ENCODE measurements at regions not wholly inside any gene's neighbourhood (a gene's known extent, or its start where the extent isn't known, plus 50 kb on each side); places are given as distances from the start of the nearest gene placed in this dataset.
A peak's percentile ranks its signal among the peaks of the same experiment; 100 is the strongest.

DNA sequence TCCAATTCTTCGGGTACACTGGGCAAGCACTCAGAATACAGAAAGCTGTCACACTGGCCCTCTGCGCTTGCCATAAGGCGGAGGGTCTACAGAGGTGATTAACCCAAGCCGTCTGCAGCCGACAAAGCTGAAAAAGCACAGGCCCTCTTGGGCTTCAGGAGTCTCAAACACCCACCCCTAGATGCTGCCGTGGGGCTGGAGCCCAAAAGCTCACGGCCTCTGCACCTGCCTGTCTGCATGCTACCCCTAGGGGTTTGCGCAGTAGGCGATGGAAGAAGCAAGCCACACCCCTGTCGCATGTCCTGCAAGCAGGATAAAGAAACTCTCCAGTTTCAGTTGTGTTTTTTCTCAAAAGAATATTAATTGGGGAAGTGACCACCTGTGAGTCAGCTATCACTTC is 118.8 kb upstream of the PLEKHA5 start:
- ChIA-PET POLR2A (no interaction called here), RAD21 (ENCODE audit: unreplicated experiment) (no interaction called here), CTCF (no interaction called here), SMC1A (ENCODE audit: uncharacterized antibody, unreplicated experiment) (no interaction called here)
- H3K9ac ChIP-seq (ENCODE audit: control insufficient read depth, insufficient read depth, low read length): no peak overlapping the region
- H3K27ac ChIP-seq (ENCODE audit: control insufficient read depth, insufficient read depth): no peak overlapping the region
- no peak overlapping the region for H3K4me2 ChIP-seq (ENCODE audit: control insufficient read depth, insufficient read depth)
- H3K9me3 ChIP-seq (replicated peaks; ENCODE audit: control insufficient read depth, insufficient read depth, low read length): no peaks in the 10 kb centered on the region
- no peak overlapping the region for H3K4me3 ChIP-seq
- ATAC-seq (peak; percentile 83), FAIRE-seq (no peak), DNase-seq (ENCODE audit: low read depth, low spot score) (no peak)
- no peak overlapping the region for H2AFZ ChIP-seq (ENCODE audit: control insufficient read depth, low read depth, low read length)
- H3K4me1 ChIP-seq (ENCODE audit: control insufficient read depth, insufficient read depth, low read length): no peaks in the 10 kb centered on the region
- no peaks in the 10 kb centered on the region for H3K27me3 ChIP-seq (replicated peaks in 1 of 2; ENCODE audit: control insufficient read depth in 2 of 2, insufficient read depth in 2 of 2, low read length in 1 of 2)
- WGBS (ENCODE audit: insufficient coverage, insufficient replicate concordance, low lambda C conversion rate, missing lambda C conversion rate): 62% methylated on average over 10 of the region's 10 CpGs
- TF ChIP-seq PKNOX1 (IDR thresholded peaks at IDR 0.05): no peak
- no peak for TF ChIP-seq SRF (IDR thresholded peaks at IDR 0.05; ENCODE audit: low read depth in 2 of 2, low read length in 2 of 2)
- no peak for TF ChIP-seq BACH1 (IDR thresholded peaks at IDR 0.05; ENCODE audit: borderline replicate concordance)
- no peak for TF ChIP-seq ZSCAN29 (IDR thresholded peaks at IDR 0.05)
- TF ChIP-seq ZBED1 (IDR thresholded peaks at IDR 0.05; ENCODE audit: borderline replicate concordance): no peak
- no peak for TF ChIP-seq RCOR1 (conservative IDR thresholded peaks at IDR 0.05; ENCODE audit: low read depth, low read length)
- TF ChIP-seq, protein P1, sequence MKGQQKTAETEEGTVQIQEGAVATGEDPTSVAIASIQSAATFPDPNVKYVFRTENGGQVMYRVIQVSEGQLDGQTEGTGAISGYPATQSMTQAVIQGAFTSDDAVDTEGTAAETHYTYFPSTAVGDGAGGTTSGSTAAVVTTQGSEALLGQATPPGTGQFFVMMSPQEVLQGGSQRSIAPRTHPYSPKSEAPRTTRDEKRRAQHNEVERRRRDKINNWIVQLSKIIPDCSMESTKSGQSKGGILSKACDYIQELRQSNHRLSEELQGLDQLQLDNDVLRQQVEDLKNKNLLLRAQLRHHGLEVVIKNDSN (IDR thresholded peaks at IDR 0.05; ENCODE audit: borderline replicate concordance, extremely low read length, insufficient read depth, low read depth, low read length): no peak
- no peak for TF ChIP-seq ZBTB11 (CRISPR knock-in tag; IDR thresholded peaks at IDR 0.05)
- TF ChIP-seq SMC3 (IDR thresholded peaks at IDR 0.05; ENCODE audit: borderline replicate concordance, low read length): no peak
- TF ChIP-seq ZNF24 (IDR thresholded peaks at IDR 0.05): no peak
- TF ChIP-seq NR2F1 (conservative IDR thresholded peaks at IDR 0.05): no peak
- intact Hi-C loops (cut with micrococcal nuclease; ENCODE audit: unreplicated experiment) (no loop called here), in situ Hi-C loops (cut with MboI) (no loop called here)
- no peaks in the 10 kb centered on the region for H3K79me2 ChIP-seq (ENCODE audit: control insufficient read depth, insufficient read depth, low read length)
- BruUV-seq (replicated peaks): no TSS peak
- no peaks in the 10 kb centered on the region for H4K20me1 ChIP-seq (ENCODE audit: control insufficient read depth, insufficient read depth)
- H3K36me3 ChIP-seq (ENCODE audit: control insufficient read depth in 2 of 2, insufficient read depth in 2 of 2, low read length in 1 of 2): no peaks in the 10 kb centered on the region

All from GM12878 (cell line).